GM21737 (cell line): ENCODE measurements at regions not wholly inside any gene's neighbourhood (a gene's known extent, or its start where the extent isn't known, plus 50 kb on each side); places are given as distances from the start of the nearest gene placed in this dataset.

Experiments
- ATAC-seq: cut with Tn5 transposase; IDR thresholded peaks from one replicate; pipeline ENCODE4 v1.9.1; 2021; ENCODE audit warnings: mild to moderate bottlenecking, moderate library complexity; ENCODE audit not compliant: unreplicated experiment

DNA sequence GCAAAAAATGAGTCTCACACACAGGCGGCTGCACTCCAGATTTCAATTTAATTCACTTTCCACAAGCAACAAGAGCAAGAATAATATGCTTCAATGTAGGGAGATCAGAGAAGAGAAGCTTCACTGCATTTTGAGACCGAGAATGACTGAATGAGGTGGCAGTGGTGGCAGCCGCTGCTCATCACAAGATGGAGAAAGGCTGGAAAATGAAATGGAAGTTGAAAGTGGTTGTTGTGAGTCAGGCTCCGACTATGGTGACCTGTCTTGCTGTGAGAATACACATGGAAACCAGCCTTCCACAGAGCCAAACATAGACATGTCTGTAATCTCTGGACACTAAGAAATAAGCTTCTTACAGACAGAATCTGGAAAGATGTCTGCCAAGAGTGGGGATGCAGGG is 499.6 kb upstream of the LRRN3 start:
- ATAC-seq: no peak

DNA sequence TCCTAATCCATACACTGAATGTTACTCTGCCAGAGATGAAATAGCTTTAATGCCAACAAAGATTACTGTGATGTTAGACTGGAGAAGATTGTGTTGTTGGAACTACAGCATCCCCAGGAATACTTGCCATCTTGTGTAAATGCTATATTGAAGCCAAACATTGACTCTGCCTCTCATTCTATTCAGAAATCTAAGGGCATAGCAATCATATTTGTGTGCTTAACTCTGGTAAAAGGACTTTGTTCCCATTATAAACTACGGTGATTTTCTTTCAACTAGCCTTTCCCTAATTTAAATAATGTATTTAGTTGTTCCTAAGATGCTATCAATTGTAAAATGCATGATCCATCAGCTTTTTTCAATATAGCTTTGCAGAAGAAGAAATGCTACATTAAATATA is 498.4 kb upstream of the LRRN3 start:
- no peak for ATAC-seq

DNA sequence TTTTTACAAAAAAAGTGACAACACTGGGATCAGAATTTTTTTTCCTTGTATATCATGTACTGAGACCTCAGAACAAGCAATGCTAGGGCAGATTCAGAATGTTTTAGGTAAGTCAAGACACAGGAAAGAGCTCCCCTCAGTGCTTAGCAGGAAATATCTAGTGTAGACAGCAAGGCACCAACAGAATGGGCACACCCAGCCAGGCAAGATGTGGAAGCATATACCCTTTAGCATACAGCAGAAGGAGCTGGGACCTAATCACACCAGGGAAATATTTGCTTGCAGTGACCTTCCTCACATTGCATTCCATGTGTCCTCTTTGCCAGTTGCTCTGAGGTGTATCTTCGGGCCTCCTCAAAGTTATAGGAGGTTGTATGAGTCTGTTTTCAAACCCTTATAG is 497.6 kb upstream of the LRRN3 start:
- ATAC-seq: no peak

DNA sequence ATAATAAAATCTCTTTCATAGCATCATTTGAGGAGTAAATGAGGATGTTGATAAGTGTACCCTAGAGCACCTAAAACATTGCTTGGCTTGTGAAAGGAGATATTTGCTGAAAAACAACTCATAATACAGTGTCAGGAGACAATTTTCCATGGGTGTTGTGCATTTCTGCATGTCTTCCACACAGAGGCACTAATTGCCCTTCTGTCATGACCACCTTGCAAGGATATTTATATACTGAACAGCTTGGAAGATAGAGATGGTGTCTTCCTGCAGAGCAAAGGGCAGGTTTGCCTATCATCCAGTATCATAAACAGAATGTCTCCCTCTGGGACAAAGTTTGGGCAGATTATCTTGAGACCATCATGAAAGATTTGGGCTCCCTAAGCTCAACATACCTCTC is 495.2 kb upstream of the LRRN3 start:
- ATAC-seq: no peak

DNA sequence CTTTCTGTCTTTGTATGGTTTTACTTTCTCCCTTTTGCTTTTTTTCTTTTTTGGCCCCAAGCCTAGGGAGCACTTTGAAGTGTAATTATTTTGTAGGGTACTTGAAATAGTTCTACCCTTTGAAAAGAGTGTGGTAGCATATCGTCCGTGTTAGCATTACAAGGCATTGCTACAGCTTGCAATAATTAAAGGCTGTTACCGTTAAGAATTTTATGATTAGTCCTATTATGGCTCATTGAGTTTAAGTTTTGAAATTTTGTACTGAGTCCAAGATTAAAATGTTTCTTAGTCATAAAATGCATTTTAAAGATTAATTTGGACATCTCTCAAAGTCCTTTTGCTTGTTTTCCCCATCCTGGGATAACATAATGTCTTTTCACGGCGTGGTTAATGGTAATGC is 490.0 kb upstream of the LRRN3 start:
- no peak for ATAC-seq

DNA sequence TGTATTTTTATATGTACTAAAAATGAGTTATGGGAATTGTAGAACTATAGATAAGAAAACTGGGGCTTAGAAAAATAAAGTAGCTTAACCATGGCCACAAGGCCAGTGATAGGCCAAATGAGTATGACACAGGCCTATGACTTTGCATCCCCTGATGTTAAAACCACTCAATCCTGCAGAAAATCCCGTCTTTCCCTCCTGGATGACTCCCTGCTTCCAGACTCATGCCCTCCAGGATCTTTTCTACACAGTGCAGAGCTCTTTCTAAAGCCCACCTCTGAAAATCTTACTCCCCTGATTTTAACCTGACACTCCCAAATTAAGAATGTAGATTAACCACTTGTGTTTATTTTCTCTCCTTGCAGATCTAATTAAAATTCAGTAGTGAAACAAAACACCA is 489.2 kb upstream of the LRRN3 start:
- no peak for ATAC-seq

DNA sequence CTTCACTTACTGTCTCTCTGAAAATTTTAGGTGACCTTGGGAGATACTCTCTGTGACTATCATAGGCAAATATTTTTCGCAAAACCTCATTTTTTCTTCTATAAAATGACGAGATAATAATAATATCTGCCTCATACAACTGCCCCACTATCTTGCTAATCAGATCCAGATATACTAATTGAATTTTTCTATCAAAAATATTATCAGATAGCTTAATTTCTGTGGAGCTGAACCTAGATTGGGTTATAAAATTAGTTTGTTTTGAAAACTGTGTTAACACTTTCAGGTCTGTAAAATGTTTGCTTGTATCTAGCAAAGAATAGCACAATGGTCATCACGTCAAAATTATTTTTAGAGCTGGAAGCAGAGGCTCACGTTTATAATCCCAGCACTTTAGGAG is 486.7 kb upstream of the LRRN3 start:
- ATAC-seq: no peak

DNA sequence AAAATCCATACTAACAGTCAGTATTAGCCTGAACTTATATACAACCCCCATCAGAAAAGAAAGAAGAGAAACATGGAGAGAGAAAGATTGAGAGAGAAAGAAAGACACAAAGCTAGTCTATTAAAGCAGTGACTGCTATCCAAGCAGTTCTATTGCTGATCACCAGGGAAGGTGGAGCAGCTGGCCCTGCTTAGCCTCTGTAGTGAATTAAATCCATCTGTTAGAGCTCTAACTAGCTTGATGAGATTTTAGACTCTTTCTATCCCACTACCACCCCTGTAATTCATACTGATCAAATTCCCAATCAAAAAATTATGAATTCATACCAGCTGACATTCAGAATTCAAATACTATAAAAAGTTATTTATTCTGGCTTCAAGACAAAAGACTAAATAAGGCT is 486.0 kb upstream of the LRRN3 start:
- no peak for ATAC-seq

DNA sequence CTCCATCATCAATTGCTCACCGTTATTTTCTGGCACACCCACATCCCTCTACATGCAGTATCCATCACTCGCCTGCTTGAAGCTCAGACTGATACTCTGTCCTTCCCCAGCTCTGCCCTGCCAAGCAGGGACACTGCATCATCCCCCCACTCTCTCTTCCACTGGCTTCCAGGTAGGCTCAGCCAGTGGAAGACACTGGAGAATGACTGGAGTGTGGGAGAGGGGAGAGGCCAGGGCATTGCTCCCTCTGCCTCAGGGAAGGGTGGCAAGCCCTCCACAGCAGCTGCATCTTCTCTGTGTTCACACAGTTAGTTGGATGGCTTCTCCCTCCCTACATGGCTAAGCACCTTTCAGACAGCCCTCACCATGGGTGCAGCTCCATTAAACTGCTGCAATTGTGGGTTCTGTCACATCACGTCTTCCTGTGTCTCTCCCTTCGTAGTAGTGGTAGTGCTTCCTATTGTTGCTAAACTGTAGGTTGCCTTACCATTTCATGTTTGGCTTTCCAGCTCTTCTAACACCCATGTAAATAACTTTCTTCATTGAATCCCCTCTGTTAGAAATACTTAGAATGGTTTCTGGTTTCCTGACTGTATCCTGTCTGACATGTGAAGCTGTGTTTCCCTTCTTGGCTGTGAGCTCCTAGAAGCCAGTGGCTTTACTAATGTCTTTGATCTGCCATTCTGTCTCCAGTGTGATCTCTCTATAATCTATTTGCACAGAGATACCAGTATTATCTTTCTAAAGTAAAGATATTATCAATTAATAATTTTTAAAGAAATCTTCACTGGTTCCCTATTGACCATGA is 483.7 kb upstream of the LRRN3 start:
- no peak for ATAC-seq

DNA sequence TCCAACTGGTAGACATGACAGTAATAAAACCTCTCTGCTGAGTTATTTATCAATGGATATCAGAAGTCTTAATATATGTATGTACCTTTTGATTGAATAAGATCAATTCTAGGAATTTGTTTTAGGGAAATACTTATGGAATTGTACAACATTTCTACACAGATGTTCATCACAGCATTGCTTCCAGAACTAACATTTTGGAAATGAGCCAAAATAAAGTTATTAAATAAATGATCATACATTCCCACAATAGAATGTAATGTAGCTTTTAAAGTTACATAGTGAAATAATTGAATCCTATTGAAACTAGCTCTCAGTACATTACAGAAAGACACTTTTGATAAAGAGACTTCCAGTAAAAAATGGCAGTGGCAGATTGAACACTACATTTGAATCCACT is 481.6 kb upstream of the LRRN3 start:
- no peak for ATAC-seq

DNA sequence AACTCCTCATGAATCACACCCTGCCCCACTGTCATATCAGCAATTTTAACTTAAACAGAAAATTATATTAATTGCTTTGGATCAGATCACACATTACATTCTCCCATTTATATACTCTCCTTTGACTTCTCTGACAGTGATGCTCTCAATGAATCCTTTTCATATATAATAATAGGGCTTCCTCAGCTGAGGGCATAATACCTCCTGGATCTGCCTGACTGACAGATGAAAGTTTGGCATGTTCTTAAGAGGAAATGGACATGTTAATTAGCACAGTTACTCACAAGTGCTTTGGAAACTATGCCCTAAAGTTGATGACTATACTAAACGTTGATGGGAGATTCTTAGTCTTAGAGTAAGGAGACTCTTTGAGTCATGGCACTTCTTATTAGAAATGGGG is 478.2 kb upstream of the LRRN3 start:
- ATAC-seq: no peak
